ENCODE measurements at regions not wholly inside any gene's neighbourhood (a gene's known extent, or its start where the extent isn't known, plus 50 kb on each side); places are given as distances from the start of the nearest gene placed in this dataset.

GRCh38 chr15:47409600-47409999 lies 307.7 kb upstream of the SEMA6D start:
- TF ChIP-seq CEBPB (IDR thresholded peaks at IDR 0.05; ENCODE audit: borderline replicate concordance in 1 of 2, low read depth in 2 of 2, low read length in 2 of 2) (no peak), CTCF (IDR thresholded peaks at IDR 0.05 in 2 of 3, conservative IDR thresholded peaks at IDR 0.05 in 1 of 3; ENCODE audit: control insufficient read depth in 2 of 3, extremely low read depth in 1 of 3, insufficient read depth in 1 of 3, low read depth in 3 of 3, low read length in 3 of 3) (no peak), SUPT20H (IDR thresholded peaks at IDR 0.05; ENCODE audit: borderline replicate concordance, control insufficient read depth, low read depth, low read length) (no peak), ASH2L (IDR thresholded peaks at IDR 0.05; ENCODE audit: borderline replicate concordance, low read depth) (no peak), CBX3 (IDR thresholded peaks at IDR 0.05; ENCODE audit: borderline replicate concordance, low read depth) (no peak), REST (IDR thresholded peaks at IDR 0.05; ENCODE audit: low read depth, low read length) (no peak), MAX (IDR thresholded peaks at IDR 0.05; ENCODE audit: low read depth, low read length) (no peak)

All from GM12878 (cell line).